SK-N-SH (cell line): ENCODE measurements at regions not wholly inside any gene's neighbourhood (a gene's known extent, or its start where the extent isn't known, plus 50 kb on each side); places are given as distances from the start of the nearest gene placed in this dataset.
"Not testable (repeated sequence)": the region's sequence is repeated elsewhere in the genome, so short reads cannot be mapped to it uniquely, and the experiment has no call there.

Experiments
- CTCF ChIA-PET: fragments of 300-600, 350-600 bp; formaldehyde crosslinking; extraction: SDS; loops from one replicate; lab custom pipeline; 2021; lab: Yijun Ruan, JAX
- POLR2A ChIA-PET: fragments of 350-600 bp; sonication (Branson Sonifier 250); formaldehyde crosslinking; extraction: SDS; loops from one replicate; lab custom pipeline; 2020; ENCODE audit warnings: antibody characterized with exemption, inconsistent platforms; lab: Yijun Ruan, JAX
- DNase-seq: peaks from one replicate; pipeline ENCODE4 v3.0.0; 2012
- H2AFZ ChIP-seq: fragments of 200-600 bp; sonication (generic); 2 replicates; pipeline ENCODE4 v1.8.1; 2016; ENCODE audit warnings: antibody characterized with exemption, mild to moderate bottlenecking, low read depth
- H3F3A ChIP-seq: fragments of 200-600 bp; sonication (generic); replicated peaks from 2 replicates; pipeline ENCODE3; 2016; ENCODE audit warnings: antibody characterized with exemption, mild to moderate bottlenecking; ENCODE audit not compliant: insufficient read depth
- H3K27ac ChIP-seq, 2 experiments: fragments of 200-500 bp in 1 of 2; fragments of 200-600 bp in 1 of 2; sonication (Bioruptor generic) in 1 of 2; sonication (generic), shearing (Covaris generic) in 1 of 2; 2 replicates each; pipeline versions ENCODE4 v1.5.1 to v1.6.1; 2014 to 2016; ENCODE audit warnings: low read depth in 2 of 2, inconsistent platforms in 1 of 2, low read length in 1 of 2, mild to moderate bottlenecking in 1 of 2, mixed read lengths in 1 of 2
- H3K27me3 ChIP-seq: fragments of 200-600 bp; sonication (generic), shearing (Covaris generic); 2 replicates; pipeline ENCODE4 v1.6.1; 2016; ENCODE audit warnings: mixed run types; ENCODE audit not compliant: insufficient read depth
- H3K36me3 ChIP-seq, 2 experiments: fragments of 200-500 bp in 1 of 2; fragments of 200-600 bp in 1 of 2; sonication (Bioruptor generic) in 1 of 2; sonication (generic) in 1 of 2; replicated peaks in 1 of 2; 2 replicates each; pipeline versions ENCODE3 to v1.5.1; 2014 to 2016; ENCODE audit warnings: low read length in 1 of 2, mild to moderate bottlenecking in 1 of 2; ENCODE audit not compliant: insufficient read depth in 2 of 2, control insufficient read depth in 1 of 2
- H3K4me1 ChIP-seq, 2 experiments: fragments of 200-500 bp in 1 of 2; fragments of 200-600 bp in 1 of 2; sonication (Bioruptor generic) in 1 of 2; sonication (generic), shearing (Covaris generic) in 1 of 2; 2 replicates each; pipeline versions ENCODE4 v1.5.1 to v1.6.1; 2014 to 2016; ENCODE audit warnings: low read depth in 1 of 2, low read length in 1 of 2, mixed run types in 1 of 2; ENCODE audit not compliant: insufficient read depth in 2 of 2, control insufficient read depth in 1 of 2
- H3K4me2 ChIP-seq: fragments of 200-600 bp; sonication (generic), shearing (Covaris generic); 2 replicates; pipeline ENCODE4 v1.6.1; 2017; ENCODE audit warnings: mixed run types
- H3K4me3 ChIP-seq, 2 experiments: fragments of 200-500 bp in 1 of 2; fragments of 200-600 bp in 1 of 2; sonication (Bioruptor generic) in 1 of 2; sonication (generic), shearing (Covaris generic) in 1 of 2; 2 replicates each; pipeline versions ENCODE4 v1.5.1 to v1.8.1; 2014 to 2016; ENCODE audit warnings: low read depth in 2 of 2, inconsistent platforms in 1 of 2, low read length in 1 of 2, mild to moderate bottlenecking in 1 of 2, mixed read lengths in 1 of 2, moderate library complexity in 1 of 2
- H3K79me2 ChIP-seq: fragments of 200-600 bp; sonication (generic); 2 replicates; pipeline ENCODE4 v1.8.1; 2017; ENCODE audit warnings: mild to moderate bottlenecking; ENCODE audit not compliant: insufficient read depth
- H3K9ac ChIP-seq: fragments of 200-600 bp; sonication (generic); 2 replicates; pipeline ENCODE4 v1.6.1; 2017; ENCODE audit warnings: mixed run types
- H3K9me2 ChIP-seq: fragments of 200-600 bp; sonication (generic); 2 replicates; pipeline ENCODE4 v1.6.1; 2017; ENCODE audit warnings: mixed run types
- H3K9me3 ChIP-seq: fragments of 200-600 bp; sonication (generic); 2 replicates; pipeline ENCODE4 v1.6.1; 2017; ENCODE audit warnings: mixed run types, mild to moderate bottlenecking, moderate library complexity
- H4K20me1 ChIP-seq: fragments of 200-600 bp; sonication (generic); 2 replicates; pipeline ENCODE4 v1.6.1; 2017; ENCODE audit warnings: mild to moderate bottlenecking, mixed run types; ENCODE audit not compliant: insufficient read depth
- CTCF ChIP-seq: fragments of 200-600 bp; sonication (generic); IDR thresholded peaks from 2 replicates; pipeline ENCODE4 v1.6.1; 2017; ENCODE audit warnings: antibody characterized with exemption, mild to moderate bottlenecking, moderate library complexity
- ELF1 ChIP-seq: IDR thresholded peaks from 2 replicates; pipeline ENCODE4 v1.4.0; 2012
- EP300 ChIP-seq, 2 experiments: IDR thresholded peaks; 2 replicates each; pipeline versions ENCODE4 v1.4.0 to v1.6.1; 2012; ENCODE audit warnings: borderline replicate concordance in 1 of 2, low read depth in 1 of 2, low read length in 1 of 2
- FOSL2 ChIP-seq: IDR thresholded peaks from 2 replicates; pipeline ENCODE4 v1.4.0; 2012; ENCODE audit warnings: low read depth, mild to moderate bottlenecking, moderate library complexity, borderline replicate concordance
- FOXJ3 ChIP-seq: sonication (generic); formaldehyde crosslinking; IDR thresholded peaks from 2 replicates; pipeline ENCODE4 v1.5.1; 2020; ENCODE audit warnings: mild to moderate bottlenecking, missing genetic modification reagents
- GATA2 ChIP-seq: sonication (generic); formaldehyde crosslinking; IDR thresholded peaks from 2 replicates; pipeline ENCODE4 v1.5.0; 2020; ENCODE audit warnings: mild to moderate bottlenecking, missing genetic modification reagents
- IRF3 ChIP-seq: fragments of 150-350 bp; IDR thresholded peaks from 2 replicates; pipeline ENCODE4 v1.6.1; 2016; ENCODE audit warnings: mild to moderate bottlenecking, low read depth, low read length
- MAX ChIP-seq: IDR thresholded peaks from 2 replicates; pipeline ENCODE4 v1.4.0; 2012; ENCODE audit warnings: low read depth
- MXI1 ChIP-seq: IDR thresholded peaks from 2 replicates; pipeline ENCODE4 v1.6.1; 2012; ENCODE audit warnings: mild to moderate bottlenecking, low read depth, low read length, improper control_type of control experiment
- NFIC ChIP-seq: IDR thresholded peaks from 2 replicates; pipeline ENCODE4 v1.4.0; 2012; ENCODE audit warnings: borderline replicate concordance
- NRF1 ChIP-seq: IDR thresholded peaks from 2 replicates; pipeline ENCODE4 v1.6.1; 2012; ENCODE audit warnings: low read depth, mild to moderate bottlenecking, low read length
- POLR2AphosphoS5 ChIP-seq: IDR thresholded peaks from 2 replicates; pipeline ENCODE4 v1.6.1; 2012; ENCODE audit warnings: low read depth, low read length
- RCOR1 ChIP-seq: fragments of 150-350 bp; IDR thresholded peaks from 2 replicates; pipeline ENCODE4 v1.6.1; 2017; ENCODE audit warnings: antibody characterized with exemption, low read length
- REST ChIP-seq: IDR thresholded peaks from 2 replicates; pipeline ENCODE4 v1.6.1; 2012; ENCODE audit warnings: mild to moderate bottlenecking, low read depth, low read length, moderate library complexity
- SMC3 ChIP-seq: IDR thresholded peaks from 2 replicates; pipeline ENCODE4 v1.6.1; 2012; ENCODE audit warnings: low read depth, low read length, improper control_type of control experiment
- TCF12 ChIP-seq: IDR thresholded peaks from 2 replicates; pipeline ENCODE4 v1.4.0; 2012
- TEAD4 ChIP-seq: IDR thresholded peaks from 2 replicates; pipeline ENCODE4 v1.4.0; 2012; ENCODE audit warnings: mild to moderate bottlenecking, borderline replicate concordance; ENCODE audit not compliant: insufficient read depth
- YY1 ChIP-seq: IDR thresholded peaks from 2 replicates; pipeline ENCODE4 v1.4.0; 2012; ENCODE audit warnings: low read depth, mild to moderate bottlenecking
- ZBTB33 ChIP-seq: IDR thresholded peaks from 2 replicates; pipeline ENCODE4 v1.4.0; 2012; ENCODE audit warnings: low read depth, borderline replicate concordance
- WGBS: methylation state at CpG from one replicate; pipeline ENCODE4 v1.1.6; 2017; ENCODE audit warnings: low lambda C conversion rate; 5-methylcytosine and 5-hydroxymethylcytosine counted together

- Histone ChIP-seq H3K27ac (no peak overlapping the region), H4K20me1 (no peaks in the 10 kb centered on the region), H3K9me3 (no peaks in the 10 kb centered on the region), H3K4me3 (no peak overlapping the region), H3K9ac (no peak overlapping the region), H3K4me2 (no peak overlapping the region), H2AFZ (no peak overlapping the region), H3K4me1 (no peaks in the 10 kb centered on the region), H3F3A (peaks cover 4% of the 10 kb centered on the region), H3K79me2 (no peaks in the 10 kb centered on the region), H3K9me2 (no peaks in the 10 kb centered on the region), H3K27me3 (no peaks in the 10 kb centered on the region), H3K36me3 (no peaks in the 10 kb centered on the region)
- ChIA-PET CTCF (no interaction called here), POLR2A (no interaction called here)
- DNase-seq = no peak
- 5% methylated on average over 1 of the region's 1 CpG for WGBS
- TF ChIP-seq FOSL2 (no peak), YY1 (no peak), IRF3 (no peak), CTCF (no peak), ELF1 (no peak), EP300 (IDR thresholded peaks at IDR 0.05; ENCODE audit: borderline replicate concordance in 1 of 2, low read depth in 1 of 2, low read length in 1 of 2) (no peak), POLR2AphosphoS5 (no peak), MXI1 (no peak), TEAD4 (no peak), RCOR1 (no peak), NRF1 (no peak), SMC3 (no peak), TCF12 (no peak), ZBTB33 (no peak), GATA2 (CRISPR knock-in tag) (no peak), NFIC (no peak), REST (no peak), FOXJ3 (no peak), MAX (no peak)
Observed at GRCh38 chr3:144968750-144969350, 997.2 kb downstream of the DIPK2A start.

- CTCF ChIA-PET, H3F3A ChIP-seq, H3K4me1 ChIP-seq, H3K27ac ChIP-seq, H3K9ac ChIP-seq, H3K9me3 ChIP-seq, POLR2A ChIA-PET, H3K4me2 ChIP-seq, H3K27me3 ChIP-seq, DNase-seq, H3K9me2 ChIP-seq, H3K36me3 ChIP-seq, H3K79me2 ChIP-seq, H4K20me1 ChIP-seq, H3K4me3 ChIP-seq, H2AFZ ChIP-seq: not testable (repeated sequence)
- 2% methylated on average over 7 of the region's 7 CpGs for WGBS
Observed at GRCh38 chr3:144984481-144984880, 1012.9 kb downstream of the DIPK2A start.
